HCT116 (cell line): ENCODE measurements at regions not wholly inside any gene's neighbourhood (a gene's known extent, or its start where the extent isn't known, plus 50 kb on each side); places are given as distances from the start of the nearest gene placed in this dataset.

Experiments used
- ATAC-seq: fragments of 200-7000 bp; cut with Tn5 transposase; 2 replicates; pipeline ENCODE4 v1.9.1; 2020; ENCODE audit warnings: mild to moderate bottlenecking, moderate library complexity
- BruUV-seq: library from RNA; stranded (reverse); fragments of 400-500 nt; replicated peaks from 2 replicates; lab custom pipeline; 2021; lab: Mats Ljungman, UMichigan
- CTCF ChIA-PET: fragments of 300-600 bp; sonication (Branson Sonifier 250); formaldehyde crosslinking; loops from one replicate; lab custom pipeline; 2021; ENCODE audit warnings: antibody characterized with exemption; lab: Charles Lee
- POLR2A ChIA-PET: fragments of 300-600, 350-600 bp; sonication (Branson Sonifier 250); formaldehyde crosslinking; loops from one replicate; lab custom pipeline; 2021; ENCODE audit warnings: antibody characterized with exemption; lab: Charles Lee
- RAD21 ChIA-PET, 2 experiments: fragments of 300-600 bp; sonication (Branson Sonifier 250); formaldehyde crosslinking; loops; one replicate each; lab custom pipeline; 2023; ENCODE audit warnings: low total read pairs in 2 of 2; ENCODE audit not compliant: uncharacterized antibody in 2 of 2, unreplicated experiment in 2 of 2, low non-redundant PET in 1 of 2; lab: Charles Lee
- DNase-seq: peaks from one replicate; pipeline ENCODE4 v3.0.0-alpha.2; 2010; ENCODE audit warnings: low read depth, low spot score
- H2AFZ ChIP-seq: fragments of 200-600 bp; shearing (Covaris generic), sonication (generic); 2 replicates; pipeline ENCODE4 v1.6.1; 2017; ENCODE audit warnings: low read depth, mixed run types, mixed read lengths, antibody characterized with exemption, low read length; ENCODE audit not compliant: poor library complexity, severe bottlenecking
- H3K27ac ChIP-seq: 2 replicates; pipeline ENCODE4 v1.5.1; 2012; ENCODE audit warnings: low read depth, low read length
- H3K27me3 ChIP-seq: fragments of 200-600 bp; sonication (generic); 2 replicates; pipeline ENCODE4 v1.6.1; 2016; ENCODE audit warnings: mixed run types, low read length, mixed read lengths; ENCODE audit not compliant: insufficient read depth
- H3K36me3 ChIP-seq, 2 experiments: fragments of 200-500 bp in 1 of 2; fragments of 200-600 bp in 1 of 2; sonication (Bioruptor generic) in 1 of 2; sonication (generic) in 1 of 2; 2 replicates each; pipeline versions ENCODE4 v1.5.1 to v1.6.1; 2014 to 2016; ENCODE audit warnings: low read length in 2 of 2, inconsistent platforms in 1 of 2, mixed read lengths in 1 of 2, mixed run types in 1 of 2; ENCODE audit not compliant: insufficient read depth in 2 of 2, control insufficient read depth in 1 of 2
- H3K4me1 ChIP-seq, 2 experiments: fragments of 200-600 bp in 1 of 2; sonication (generic) in 1 of 2; 2 replicates each; pipeline versions ENCODE4 v1.5.1 to v1.6.1; 2012 to 2017; ENCODE audit warnings: low read length in 2 of 2, inconsistent platforms in 1 of 2, mild to moderate bottlenecking in 1 of 2, mixed read lengths in 1 of 2, mixed run types in 1 of 2, moderate library complexity in 1 of 2; ENCODE audit not compliant: insufficient read depth in 2 of 2, control insufficient read depth in 1 of 2
- H3K4me2 ChIP-seq: fragments of 200-600 bp; sonication (generic); 2 replicates; pipeline ENCODE4 v1.6.1; 2017; ENCODE audit warnings: mixed run types, low read length, mixed read lengths
- H3K4me3 ChIP-seq, 2 experiments: fragments of 200-600 bp in 1 of 2; sonication (generic) in 1 of 2; replicated peaks in 1 of 2; 2 replicates each; pipeline ENCODE4 v1.5.1; 2011 to 2016; ENCODE audit warnings: low read length in 2 of 2, control low read depth in 1 of 2, low read depth in 1 of 2, mild to moderate bottlenecking in 1 of 2, mixed read lengths in 1 of 2, mixed run types in 1 of 2
- H3K79me2 ChIP-seq: fragments of 200-600 bp; sonication (generic); 2 replicates; pipeline ENCODE4 v1.6.1; 2017; ENCODE audit warnings: mild to moderate bottlenecking, mixed run types, low read length, moderate library complexity, mixed read lengths; ENCODE audit not compliant: insufficient read depth
- H3K9ac ChIP-seq: fragments of 200-600 bp; sonication (generic); 2 replicates; pipeline ENCODE4 v1.6.1; 2016; ENCODE audit warnings: low read length, mixed read lengths
- H3K9me2 ChIP-seq: fragments of 200-600 bp; sonication (generic), shearing (Covaris generic); 2 replicates; pipeline ENCODE4 v1.6.1; 2017; ENCODE audit warnings: mixed run types, mild to moderate bottlenecking, moderate library complexity; ENCODE audit not compliant: insufficient read depth
- H3K9me3 ChIP-seq, 2 experiments: fragments of 200-500 bp in 1 of 2; fragments of 200-600 bp in 1 of 2; sonication (Bioruptor generic) in 1 of 2; sonication (generic) in 1 of 2; 2 replicates each; pipeline ENCODE4 v1.6.1; 2014 to 2017; ENCODE audit warnings: low read length in 2 of 2, mixed read lengths in 2 of 2, inconsistent platforms in 1 of 2, low read depth in 1 of 2, mild to moderate bottlenecking in 1 of 2, mixed run types in 1 of 2, moderate library complexity in 1 of 2; ENCODE audit not compliant: control insufficient read depth in 1 of 2, insufficient read depth in 1 of 2
- H4K20me1 ChIP-seq: fragments of 200-600 bp; sonication (generic), shearing (Covaris generic); 2 replicates; pipeline ENCODE4 v1.6.1; 2017; ENCODE audit warnings: mixed run types, mild to moderate bottlenecking, moderate library complexity; ENCODE audit not compliant: insufficient read depth
- CBX3 ChIP-seq: IDR thresholded peaks from 2 replicates; pipeline ENCODE4 v1.6.1; 2012; ENCODE audit warnings: low read depth
- CEBPB ChIP-seq: IDR thresholded peaks from 2 replicates; pipeline ENCODE4 v1.6.1; 2012; ENCODE audit warnings: low read depth
- EGR1 ChIP-seq: IDR thresholded peaks from 2 replicates; pipeline ENCODE4 v1.6.1; 2012; ENCODE audit warnings: low read depth
- ELF1 ChIP-seq: IDR thresholded peaks from 2 replicates; pipeline ENCODE4 v1.6.1; 2012; ENCODE audit warnings: low read depth, borderline replicate concordance
- EZH2 ChIP-seq: fragments of 200-600 bp; sonication (generic); IDR thresholded peaks from 2 replicates; pipeline ENCODE4 v1.6.1; 2017; ENCODE audit warnings: antibody characterized with exemption, mixed run types
- FOSL1 ChIP-seq: IDR thresholded peaks from 2 replicates; pipeline ENCODE4 v1.6.1; 2012; ENCODE audit warnings: low read depth
- POLR2A ChIP-seq: IDR thresholded peaks from 2 replicates; pipeline ENCODE4 v1.7.0; 2011; ENCODE audit warnings: borderline replicate concordance; ENCODE audit not compliant: insufficient read depth, insufficient read length; ENCODE audit errors: extremely low read depth
- POLR2AphosphoS5 ChIP-seq: IDR thresholded peaks from 2 replicates; pipeline ENCODE4 v1.6.1; 2011; ENCODE audit warnings: mild to moderate bottlenecking, low read depth, low read length, moderate library complexity
- RAD21 ChIP-seq: IDR thresholded peaks from 2 replicates; pipeline ENCODE4 v1.6.1; 2012; ENCODE audit warnings: low read depth, mild to moderate bottlenecking
- SIN3A ChIP-seq: IDR thresholded peaks from 2 replicates; pipeline ENCODE4 v1.6.1; 2012; ENCODE audit warnings: low read depth
- SP1 ChIP-seq: IDR thresholded peaks from 2 replicates; pipeline ENCODE4 v1.6.1; 2012; ENCODE audit warnings: low read depth
- TCF7L2 ChIP-seq: IDR thresholded peaks from 2 replicates; pipeline ENCODE4 v1.7.0; 2011; ENCODE audit warnings: borderline replicate concordance, inconsistent platforms; ENCODE audit not compliant: insufficient read depth, insufficient read length; ENCODE audit errors: extremely low read depth
- YY1 ChIP-seq: IDR thresholded peaks from 2 replicates; pipeline ENCODE4 v1.6.1; 2011; ENCODE audit warnings: low read length, low read depth, moderate library complexity, mild to moderate bottlenecking; ENCODE audit not compliant: insufficient replicate concordance; ENCODE audit errors: extremely low read depth
- ZBTB33 ChIP-seq: IDR thresholded peaks from 2 replicates; pipeline ENCODE4 v1.6.1; 2011; ENCODE audit warnings: mild to moderate bottlenecking, low read length, moderate library complexity; ENCODE audit not compliant: insufficient replicate concordance; ENCODE audit errors: extremely low read depth
- ZFX ChIP-seq: fragments of 450-650 bp; IDR thresholded peaks from 2 replicates; pipeline ENCODE4 v1.6.1; 2017
- ZNF274 ChIP-seq: fragments of 200-500 bp; sonication (Bioruptor generic); IDR thresholded peaks from 2 replicates; pipeline ENCODE4 v1.6.1; 2014; ENCODE audit warnings: mild to moderate bottlenecking, low read depth, low read length, inconsistent platforms
- intact Hi-C: fragments of 100-400 bp; cut with micrococcal nuclease; formaldehyde crosslinking; loops from 2 replicates; pipeline ENCODE4 v1.10.0; 2022
- TF ChIP-seq, protein P1 (sequence below): IDR thresholded peaks from 2 replicates; pipeline ENCODE4 v1.6.1; 2012
- TF ChIP-seq, protein P2 (sequence below): IDR thresholded peaks from 2 replicates; pipeline ENCODE4 v1.6.1; 2012

GRCh38 chr1:65495137-65495536 is 74.7 kb downstream of the LEPR start (continued):
- no peak for TF ChIP-seq ZBTB33
- TF ChIP-seq EZH2: no peak
- TF ChIP-seq SIN3A: no peak
- TF ChIP-seq POLR2AphosphoS5: no peak
- TF ChIP-seq POLR2A: no peak
- no peak for TF ChIP-seq ELF1
- TF ChIP-seq EGR1: no peak
- TF ChIP-seq, protein P1, sequence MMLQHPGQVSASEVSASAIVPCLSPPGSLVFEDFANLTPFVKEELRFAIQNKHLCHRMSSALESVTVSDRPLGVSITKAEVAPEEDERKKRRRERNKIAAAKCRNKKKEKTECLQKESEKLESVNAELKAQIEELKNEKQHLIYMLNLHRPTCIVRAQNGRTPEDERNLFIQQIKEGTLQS: no peak
- TF ChIP-seq, all 23 proteins: peak for 0

DNA sequence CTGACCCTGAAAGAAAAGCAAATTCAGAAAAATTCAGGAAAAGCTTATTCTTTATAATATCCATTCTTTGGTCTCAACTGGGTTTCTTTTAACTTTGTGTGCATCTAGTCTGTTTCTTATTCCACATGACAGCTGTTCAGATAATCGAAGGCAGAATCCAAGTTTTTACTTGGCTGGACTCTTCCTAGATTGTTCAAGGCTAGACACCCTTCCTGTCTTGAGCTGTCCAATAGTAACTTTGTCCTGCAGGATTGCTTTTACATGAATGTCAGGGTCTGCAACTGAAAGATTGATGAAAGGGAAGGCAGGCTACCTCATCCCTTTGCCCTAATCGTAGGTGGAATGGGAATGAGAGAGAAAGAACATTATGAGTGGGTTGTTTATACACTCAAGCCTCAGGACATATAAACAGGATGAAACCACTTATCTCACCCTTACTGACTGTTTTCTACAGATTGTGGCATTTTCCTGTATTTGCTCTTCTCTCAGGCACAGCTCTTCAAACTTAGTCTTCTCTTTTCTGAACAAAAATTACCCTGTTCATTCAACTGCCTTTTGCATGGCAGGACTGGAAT is 76.9 kb downstream of the LEPR start:
- Histone ChIP-seq H3K36me3 (no peaks in the 10 kb centered on the region), H3K4me3 (no peak overlapping the region), H3K9me3 (no peaks in the 10 kb centered on the region), H2AFZ (no peak overlapping the region), H3K9me2 (no peaks in the 10 kb centered on the region), H3K27me3 (no peaks in the 10 kb centered on the region), H3K27ac (no peak overlapping the region), H3K9ac (no peak overlapping the region), H3K4me1 (no peaks in the 10 kb centered on the region), H4K20me1 (no peaks in the 10 kb centered on the region), H3K4me2 (no peak overlapping the region), H3K79me2 (no peaks in the 10 kb centered on the region)
- DNase-seq (no peak), ATAC-seq (no peak)
- TF ChIP-seq POLR2AphosphoS5: no peak
- no peak for TF ChIP-seq CEBPB
- TF ChIP-seq, protein P1: no peak
- no peak for TF ChIP-seq EZH2
- TF ChIP-seq RAD21: no peak
- TF ChIP-seq ZBTB33: no peak
- no peak for TF ChIP-seq ZFX
- no peak for TF ChIP-seq ELF1
- no peak for TF ChIP-seq SP1
- no peak for TF ChIP-seq FOSL1
- TF ChIP-seq TCF7L2: no peak
- TF ChIP-seq SIN3A: no peak
- TF ChIP-seq, protein P2, sequence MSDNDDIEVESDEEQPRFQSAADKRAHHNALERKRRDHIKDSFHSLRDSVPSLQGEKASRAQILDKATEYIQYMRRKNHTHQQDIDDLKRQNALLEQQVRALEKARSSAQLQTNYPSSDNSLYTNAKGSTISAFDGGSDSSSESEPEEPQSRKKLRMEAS: no peak
- TF ChIP-seq YY1: no peak
- TF ChIP-seq ZNF274: no peak
- TF ChIP-seq EGR1: no peak
- TF ChIP-seq CBX3: no peak
- ChIA-PET RAD21 (no interaction called here), POLR2A (interaction anchor here (0.7 kb wide), 1 partner anchor 73 kb away, joined by 3 read pairs; no protein-coding TSS in a partner anchor), CTCF (no interaction called here)
- intact Hi-C loops: no loop called here
- no TSS peak for BruUV-seq
